Mesothelial cell of epicardium (in vitro differentiated cells): ENCODE measurements at regions not wholly inside any gene's neighbourhood (a gene's known extent, or its start where the extent isn't known, plus 50 kb on each side); places are given as distances from the start of the nearest gene placed in this dataset.

ENCODE experiments used
- DNase-seq, 2 experiments: peaks; one replicate each; pipeline ENCODE4 v3.0.0; 2021; ENCODE audit warnings: low spot score in 2 of 2; ENCODE audit not compliant: unreplicated experiment in 2 of 2
- H3K27ac Mint-ChIP-seq: 2 replicates; pipeline ENCODE4 v1.8.0; 2021; ENCODE audit warnings: mixed read lengths
- H3K27me3 Mint-ChIP-seq: 2 replicates; pipeline ENCODE4 v1.8.0; 2021; ENCODE audit warnings: low read depth, mixed read lengths
- H3K36me3 Mint-ChIP-seq: 2 replicates; pipeline ENCODE4 v1.8.0; 2021; ENCODE audit warnings: mixed read lengths
- H3K4me1 Mint-ChIP-seq: 2 replicates; pipeline ENCODE4 v1.8.0; 2021; ENCODE audit warnings: mixed read lengths
- H3K4me3 Mint-ChIP-seq: 2 replicates; pipeline ENCODE4 v1.8.0; 2021; ENCODE audit warnings: mild to moderate bottlenecking, moderate library complexity, mixed read lengths
- H3K9me3 Mint-ChIP-seq: 2 replicates; pipeline ENCODE4 v1.8.0; 2021; ENCODE audit warnings: mixed read lengths
- TF ChIP-seq, protein P1 (sequence below): fragments of 200-600 bp; sonication (generic); IDR thresholded peaks from one replicate; pipeline ENCODE4 v1.5.0; 2021; ENCODE audit warnings: antibody characterized with exemption; ENCODE audit not compliant: unreplicated experiment

DNA sequence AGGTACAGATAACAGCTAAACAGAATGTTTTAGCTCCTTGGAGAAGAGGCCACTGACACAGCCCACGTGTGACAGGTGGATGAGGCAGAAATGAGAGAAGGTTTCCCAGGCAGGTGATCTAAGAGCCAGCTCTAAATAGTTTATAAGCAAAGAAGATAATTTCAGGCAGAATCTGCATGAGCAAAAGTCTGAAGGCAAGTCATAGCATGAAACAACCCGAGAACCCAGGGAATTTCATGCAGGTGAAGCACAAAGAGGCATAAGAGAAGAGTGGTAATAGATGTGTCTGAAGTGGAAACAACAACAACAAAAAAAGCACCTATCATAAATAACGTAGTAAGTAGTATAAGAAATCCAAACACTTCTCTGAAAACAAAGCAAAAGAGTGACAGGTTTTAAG, 275.8 kb upstream of the CPEB2 start:
- H3K9me3 Mint-ChIP-seq = peaks cover 10% of the 10 kb centered on the region
- no peak for DNase-seq
- H3K27me3 Mint-ChIP-seq = no peaks in the 10 kb centered on the region
- TF ChIP-seq, protein P1, sequence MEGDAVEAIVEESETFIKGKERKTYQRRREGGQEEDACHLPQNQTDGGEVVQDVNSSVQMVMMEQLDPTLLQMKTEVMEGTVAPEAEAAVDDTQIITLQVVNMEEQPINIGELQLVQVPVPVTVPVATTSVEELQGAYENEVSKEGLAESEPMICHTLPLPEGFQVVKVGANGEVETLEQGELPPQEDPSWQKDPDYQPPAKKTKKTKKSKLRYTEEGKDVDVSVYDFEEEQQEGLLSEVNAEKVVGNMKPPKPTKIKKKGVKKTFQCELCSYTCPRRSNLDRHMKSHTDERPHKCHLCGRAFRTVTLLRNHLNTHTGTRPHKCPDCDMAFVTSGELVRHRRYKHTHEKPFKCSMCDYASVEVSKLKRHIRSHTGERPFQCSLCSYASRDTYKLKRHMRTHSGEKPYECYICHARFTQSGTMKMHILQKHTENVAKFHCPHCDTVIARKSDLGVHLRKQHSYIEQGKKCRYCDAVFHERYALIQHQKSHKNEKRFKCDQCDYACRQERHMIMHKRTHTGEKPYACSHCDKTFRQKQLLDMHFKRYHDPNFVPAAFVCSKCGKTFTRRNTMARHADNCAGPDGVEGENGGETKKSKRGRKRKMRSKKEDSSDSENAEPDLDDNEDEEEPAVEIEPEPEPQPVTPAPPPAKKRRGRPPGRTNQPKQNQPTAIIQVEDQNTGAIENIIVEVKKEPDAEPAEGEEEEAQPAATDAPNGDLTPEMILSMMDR = no peak
- H3K27ac Mint-ChIP-seq = no peak overlapping the region
- no peak overlapping the region for H3K4me3 Mint-ChIP-seq
- peaks cover 2% of the 10 kb centered on the region for H3K4me1 Mint-ChIP-seq
- no peaks in the 10 kb centered on the region for H3K36me3 Mint-ChIP-seq

DNA sequence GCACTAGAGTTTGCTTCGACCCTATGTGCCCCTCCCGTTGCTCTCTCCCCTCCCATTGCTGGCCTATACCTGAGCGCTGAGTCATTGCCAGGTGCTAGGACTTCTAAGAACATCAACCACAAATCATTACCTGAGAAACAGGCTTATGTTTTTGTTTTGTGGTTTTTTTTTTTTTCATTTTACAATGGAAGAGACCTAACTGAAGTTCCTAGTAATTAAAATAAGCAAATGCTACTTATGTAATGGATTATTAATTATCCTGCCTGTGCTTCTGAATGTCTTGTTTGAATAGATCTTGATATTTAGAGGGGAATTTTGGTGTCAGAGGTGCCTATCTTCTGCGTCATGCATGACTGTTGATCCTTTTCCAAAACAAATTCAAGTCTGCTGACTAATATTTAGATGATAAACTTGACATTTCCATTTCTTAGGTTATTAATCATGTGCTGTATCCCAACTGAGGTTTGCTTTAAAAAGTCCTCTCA, 275.4 kb upstream of the CPEB2 start:
- Mint-ChIP-seq H3K4me3 (no peak overlapping the region), H3K27me3 (no peaks in the 10 kb centered on the region), H3K9me3 (peaks cover 6% of the 10 kb centered on the region), H3K4me1 (peaks cover 2% of the 10 kb centered on the region), H3K27ac (no peak overlapping the region), H3K36me3 (no peaks in the 10 kb centered on the region)
- TF ChIP-seq, protein P1 = no peak
- no peak for DNase-seq

DNA sequence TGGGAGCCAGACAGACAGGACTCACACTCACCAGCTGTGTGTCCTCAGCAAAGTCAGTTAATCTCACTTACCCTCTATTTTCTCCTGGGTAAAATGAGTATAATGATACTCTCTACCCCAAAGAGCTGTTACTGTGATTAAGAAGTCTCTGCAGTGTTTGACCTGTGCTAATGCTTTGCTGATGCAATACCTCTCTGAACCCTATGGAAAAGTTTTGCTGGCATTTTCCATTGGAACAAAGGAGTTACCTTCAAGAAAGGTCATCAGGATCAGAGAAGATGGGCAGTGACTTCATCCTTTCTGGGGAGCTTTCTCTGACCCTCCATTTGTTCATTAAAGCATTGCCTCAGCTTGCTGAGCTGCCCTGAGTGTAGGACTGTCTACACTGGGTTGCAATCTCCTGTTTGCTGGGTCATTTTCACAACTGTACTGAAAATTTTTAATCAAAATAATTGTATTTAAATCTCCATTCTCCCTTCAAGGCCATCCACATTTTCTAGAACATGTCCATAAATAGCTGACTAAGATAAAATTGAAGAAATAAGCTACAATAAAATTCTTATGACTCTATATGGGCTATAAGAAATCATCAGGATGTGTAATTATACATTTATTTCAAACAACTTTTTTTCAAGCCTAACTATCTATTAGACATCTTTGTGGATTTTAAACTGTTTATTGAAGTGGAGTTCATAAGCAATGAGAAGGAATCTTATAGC, 272.8 kb upstream of the CPEB2 start:
- Mint-ChIP-seq H3K36me3 (no peaks in the 10 kb centered on the region), H3K9me3 (peaks cover 4% of the 10 kb centered on the region), H3K27ac (no peak overlapping the region), H3K4me1 (peaks cover 2% of the 10 kb centered on the region), H3K4me3 (no peak overlapping the region), H3K27me3 (no peaks in the 10 kb centered on the region)
- TF ChIP-seq, protein P1 = no peak
- no peak for DNase-seq

DNA sequence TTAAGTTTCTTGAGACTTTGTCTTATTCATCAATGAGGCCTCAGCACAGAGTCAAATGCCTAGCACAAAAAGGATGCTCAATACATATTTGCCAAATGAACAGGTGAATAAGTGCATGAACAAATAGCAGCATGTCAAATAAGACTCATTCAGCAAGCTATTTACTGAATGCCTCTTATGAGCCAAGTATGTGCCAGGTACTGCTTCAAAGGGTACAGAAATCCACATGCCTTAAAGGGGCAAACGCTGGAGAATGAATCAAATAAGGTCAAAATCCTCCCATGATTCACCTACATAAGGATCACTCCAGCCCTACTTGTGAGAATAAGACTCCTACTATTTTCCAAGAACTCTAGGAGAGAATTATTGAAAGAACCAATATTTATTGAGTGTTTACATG, 260.2 kb upstream of the CPEB2 start:
- TF ChIP-seq, protein P1 = no peak
- H3K9me3 Mint-ChIP-seq = no peaks in the 10 kb centered on the region
- H3K4me3 Mint-ChIP-seq = no peak overlapping the region
- H3K27ac Mint-ChIP-seq = no peak overlapping the region
- no peaks in the 10 kb centered on the region for H3K36me3 Mint-ChIP-seq
- DNase-seq = no peak
- H3K4me1 Mint-ChIP-seq = no peaks in the 10 kb centered on the region
- peaks cover 21% of the 10 kb centered on the region for H3K27me3 Mint-ChIP-seq

DNA sequence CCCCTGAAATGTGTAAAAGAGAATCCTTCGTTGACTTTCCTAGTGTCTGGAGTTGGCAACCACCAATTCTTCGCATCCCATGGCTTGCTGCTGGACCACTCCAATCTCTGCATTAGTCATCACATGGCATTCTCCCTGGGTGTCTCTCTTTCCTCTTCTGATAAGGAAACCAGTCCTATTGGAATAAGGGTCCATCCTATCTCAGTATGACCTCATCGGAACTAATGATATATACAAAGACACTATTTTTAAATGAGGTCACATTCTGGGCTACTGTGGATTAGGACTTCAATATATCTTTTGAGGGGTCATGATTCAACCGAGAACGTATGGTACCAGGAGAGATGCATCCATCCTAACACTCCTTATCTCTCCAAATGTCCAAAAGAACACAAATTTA, 259.1 kb upstream of the CPEB2 start:
- Mint-ChIP-seq H3K27ac (no peak overlapping the region), H3K36me3 (no peaks in the 10 kb centered on the region), H3K4me1 (no peaks in the 10 kb centered on the region), H3K4me3 (no peak overlapping the region), H3K27me3 (peaks cover 17% of the 10 kb centered on the region), H3K9me3 (no peaks in the 10 kb centered on the region)
- TF ChIP-seq, protein P1 = no peak
- DNase-seq = no peak
